HUES6 (cell line): ENCODE measurements at regions not wholly inside any gene's neighbourhood (a gene's known extent, or its start where the extent isn't known, plus 50 kb on each side); places are given as distances from the start of the nearest gene placed in this dataset.

Source experiments
- H3K27ac ChIP-seq: 2 replicates; pipeline ENCODE4 v1.7.0; 2013; ENCODE audit warnings: low read depth, mild to moderate bottlenecking, low read length, inconsistent platforms
- H3K27me3 ChIP-seq: 2 replicates; pipeline ENCODE4 v1.6.1; 2013; ENCODE audit warnings: low read length; ENCODE audit not compliant: control insufficient read depth, insufficient read depth
- H3K36me3 ChIP-seq: 2 replicates; pipeline ENCODE4 v1.6.1; 2013; ENCODE audit warnings: low read length; ENCODE audit not compliant: control insufficient read depth, insufficient read depth
- H3K4me1 ChIP-seq: 2 replicates; pipeline ENCODE4 v1.6.1; 2013; ENCODE audit warnings: low read length; ENCODE audit not compliant: control insufficient read depth, insufficient read depth
- H3K4me3 ChIP-seq: 2 replicates; pipeline ENCODE4 v1.5.1; 2013; ENCODE audit warnings: low read depth, low read length
- H3K9ac ChIP-seq: one replicate; pipeline ENCODE4 v1.6.1; 2013; ENCODE audit warnings: mild to moderate bottlenecking, low read length
- H3K9me3 ChIP-seq: 2 replicates; pipeline ENCODE4 v1.6.1; 2013; ENCODE audit warnings: low read depth, low read length; ENCODE audit not compliant: control insufficient read depth, insufficient read depth

- H3K9me3 ChIP-seq: no peaks in the 10 kb centered on the region; the same call in 1 of the 2 replicates
- no peaks in the 10 kb centered on the region for H3K36me3 ChIP-seq
- H3K27ac ChIP-seq: no peak overlapping the region
- peaks cover 9% of the 10 kb centered on the region; the same call in 1 of the 2 replicates for H3K27me3 ChIP-seq
- H3K4me1 ChIP-seq: peaks cover 15% of the 10 kb centered on the region
- H3K9ac ChIP-seq: peak overlapping the region; percentile 55
- H3K4me3 ChIP-seq: peak overlapping the region; percentile 58
Measured at GRCh38 chr20:37598100-37598543, 70.4 kb upstream of the BLCAP start.

- Histone ChIP-seq H3K4me1 (peaks cover 15% of the 10 kb centered on the region), H3K27me3 (peaks cover 12% of the 10 kb centered on the region; the same call in 1 of the 2 replicates), H3K4me3 (no peak overlapping the region), H3K36me3 (no peaks in the 10 kb centered on the region), H3K9ac (no peak overlapping the region), H3K27ac (no peak overlapping the region), H3K9me3 (no peaks in the 10 kb centered on the region; the same call in 1 of the 2 replicates)
Measured at GRCh38 chr20:37596890-37597536, 69.3 kb upstream of the BLCAP start.

GRCh38 chr20:37596168-37596567, 68.5 kb upstream of the BLCAP start:
- no peak overlapping the region for H3K27ac ChIP-seq
- no peaks in the 10 kb centered on the region; the same call in 1 of the 2 replicates for H3K9me3 ChIP-seq
- H3K4me1 ChIP-seq: peaks cover 15% of the 10 kb centered on the region
- no peak overlapping the region for H3K9ac ChIP-seq
- H3K36me3 ChIP-seq: no peaks in the 10 kb centered on the region
- H3K4me3 ChIP-seq: no peak overlapping the region
- peaks cover 16% of the 10 kb centered on the region; the same call in 1 of the 2 replicates for H3K27me3 ChIP-seq

- Histone ChIP-seq H3K9me3 (no peaks in the 10 kb centered on the region), H3K36me3 (no peaks in the 10 kb centered on the region), H3K27me3 (peaks cover 14% of the 10 kb centered on the region; the same call in 1 of the 2 replicates), H3K4me3 (no peak overlapping the region), H3K9ac (no peak overlapping the region), H3K4me1 (peaks cover 13% of the 10 kb centered on the region), H3K27ac (no peak overlapping the region)
Measured at GRCh38 chr20:37593710-37594109, 66.0 kb upstream of the BLCAP start.

GRCh38 chr20:37590938-37591490, 63.3 kb upstream of the BLCAP start:
- Histone ChIP-seq H3K4me3 (no peak overlapping the region), H3K9me3 (no peaks in the 10 kb centered on the region), H3K27ac (no peak overlapping the region), H3K9ac (no peak overlapping the region), H3K36me3 (no peaks in the 10 kb centered on the region), H3K27me3 (peaks cover 8% of the 10 kb centered on the region; the same call in 1 of the 2 replicates), H3K4me1 (no peaks in the 10 kb centered on the region)

GRCh38 chr20:37586078-37586477, 58.4 kb upstream of the BLCAP start:
- H3K9ac ChIP-seq: no peak overlapping the region
- H3K27ac ChIP-seq: no peak overlapping the region
- H3K4me1 ChIP-seq: no peaks in the 10 kb centered on the region
- H3K9me3 ChIP-seq: no peaks in the 10 kb centered on the region
- no peak overlapping the region for H3K4me3 ChIP-seq
- no peaks in the 10 kb centered on the region for H3K36me3 ChIP-seq
- H3K27me3 ChIP-seq: no peaks in the 10 kb centered on the region

GRCh38 chr20:37584238-37584807, 56.6 kb upstream of the BLCAP start:
- Histone ChIP-seq H3K9me3 (no peaks in the 10 kb centered on the region), H3K36me3 (no peaks in the 10 kb centered on the region), H3K27me3 (no peaks in the 10 kb centered on the region), H3K9ac (no peak overlapping the region), H3K4me1 (no peaks in the 10 kb centered on the region), H3K4me3 (no peak overlapping the region), H3K27ac (no peak overlapping the region)

GRCh38 chr20:37581246-37581645, 53.6 kb upstream of the BLCAP start:
- H3K9me3 ChIP-seq: no peaks in the 10 kb centered on the region
- no peaks in the 10 kb centered on the region for H3K36me3 ChIP-seq
- no peaks in the 10 kb centered on the region for H3K4me1 ChIP-seq
- no peaks in the 10 kb centered on the region for H3K27me3 ChIP-seq
- H3K27ac ChIP-seq: no peak overlapping the region
- H3K4me3 ChIP-seq: no peak overlapping the region
- H3K9ac ChIP-seq: no peak overlapping the region

- no peak overlapping the region for H3K27ac ChIP-seq
- no peaks in the 10 kb centered on the region for H3K27me3 ChIP-seq
- H3K36me3 ChIP-seq: no peaks in the 10 kb centered on the region
- H3K9ac ChIP-seq: no peak overlapping the region
- no peak overlapping the region for H3K4me3 ChIP-seq
- H3K4me1 ChIP-seq: peaks cover 4% of the 10 kb centered on the region; the same call in 1 of the 2 replicates
- no peaks in the 10 kb centered on the region for H3K9me3 ChIP-seq
Measured at GRCh38 chr20:37580069-37580468, 52.4 kb upstream of the BLCAP start.

GRCh38 chr20:37579106-37579505, 51.4 kb upstream of the BLCAP start:
- no peak overlapping the region for H3K4me3 ChIP-seq
- no peaks in the 10 kb centered on the region for H3K27me3 ChIP-seq
- no peaks in the 10 kb centered on the region for H3K9me3 ChIP-seq

GRCh38 chr20:37577981-37578380, 50.3 kb upstream of the BLCAP start:
- Histone ChIP-seq H3K4me1 (peaks cover 4% of the 10 kb centered on the region; the same call in 1 of the 2 replicates), H3K27me3 (no peaks in the 10 kb centered on the region), H3K9me3 (no peaks in the 10 kb centered on the region), H3K4me3 (no peak overlapping the region), H3K27ac (no peak overlapping the region), H3K9ac (no peak overlapping the region), H3K36me3 (no peaks in the 10 kb centered on the region)

More at GRCh38 chr20:37579106-37579505, 51.4 kb upstream of the BLCAP start:
- Histone ChIP-seq H3K4me1 (peaks cover 4% of the 10 kb centered on the region; the same call in 1 of the 2 replicates), H3K27ac (no peak overlapping the region), H3K36me3 (no peaks in the 10 kb centered on the region), H3K9ac (no peak overlapping the region)
